GM19455 (cell line): ENCODE measurements at regions not wholly inside any gene's neighbourhood (a gene's known extent, or its start where the extent isn't known, plus 50 kb on each side); places are given as distances from the start of the nearest gene placed in this dataset.

Experiments used
- ATAC-seq: cut with Tn5 transposase; IDR thresholded peaks from one replicate; pipeline ENCODE4 v1.9.1; 2021; ENCODE audit not compliant: unreplicated experiment

- no peak for ATAC-seq
These were observed 248.2 kb upstream of the VEPH1 start for GRCh38 chr3:157751386-157751785.

DNA sequence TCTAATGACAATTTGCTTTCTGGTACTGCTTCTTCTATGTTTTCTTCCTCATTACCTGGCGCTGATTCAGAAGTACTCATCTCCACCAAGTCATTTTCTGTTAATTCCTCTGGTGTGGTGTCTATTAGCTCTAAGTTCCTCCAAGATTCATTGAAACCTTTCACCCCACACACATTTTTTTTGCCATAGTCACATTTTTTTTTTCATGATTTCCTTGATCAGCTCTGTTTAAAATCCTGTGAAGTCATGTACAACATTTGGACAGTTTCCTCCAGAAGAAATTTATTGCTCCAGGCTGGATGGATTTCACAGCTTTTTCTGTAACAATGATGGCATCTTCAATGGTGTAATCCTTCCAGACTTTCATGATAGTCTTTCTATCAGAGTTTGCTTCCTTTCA lies 243.2 kb upstream of the VEPH1 start:
- no peak for ATAC-seq

- ATAC-seq, result no peak
These were observed 238.4 kb upstream of the VEPH1 start for GRCh38 chr3:157741607-157742006.

DNA sequence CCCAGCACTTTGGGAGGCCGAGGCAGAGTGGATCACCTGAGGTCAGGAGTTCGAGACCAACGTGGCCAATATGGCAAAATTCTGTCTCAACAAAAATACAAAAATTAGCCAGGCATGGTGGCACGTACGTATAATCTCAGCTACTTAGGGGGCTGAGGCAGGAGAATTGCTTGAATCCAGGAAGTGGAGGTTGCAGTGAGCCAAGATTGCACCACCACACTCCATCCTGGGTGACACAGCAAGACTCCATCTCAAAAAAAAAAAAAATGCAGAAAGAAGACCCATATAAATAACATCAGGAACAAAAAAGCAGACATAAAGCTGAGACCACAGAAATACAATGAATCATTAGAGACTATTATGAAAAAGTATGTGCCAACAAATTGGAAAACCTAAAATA lies 235.2 kb upstream of the VEPH1 start:
- ATAC-seq, result no peak

DNA sequence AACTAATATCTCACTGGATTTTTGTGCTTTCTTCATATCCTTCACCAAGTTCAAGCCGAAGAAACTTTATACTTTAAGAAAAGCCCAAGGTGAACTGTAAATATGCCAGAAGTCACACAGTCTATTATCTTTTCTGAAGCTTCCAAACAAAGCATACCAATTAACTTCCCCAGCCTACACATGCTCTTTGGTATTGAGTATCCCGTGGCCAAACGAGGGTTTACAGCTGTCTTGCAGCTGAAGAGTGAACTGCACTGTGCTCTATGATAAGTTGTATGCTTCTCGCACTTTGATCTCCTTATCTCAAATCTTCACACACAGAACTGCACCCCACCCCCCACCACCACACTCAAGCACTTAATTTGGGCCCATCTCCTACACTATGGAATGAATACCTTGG lies 215.6 kb upstream of the VEPH1 start:
- no peak for ATAC-seq

GRCh38 chr3:157713101-157713500 lies 209.9 kb upstream of the VEPH1 start:
- ATAC-seq, result no peak

DNA sequence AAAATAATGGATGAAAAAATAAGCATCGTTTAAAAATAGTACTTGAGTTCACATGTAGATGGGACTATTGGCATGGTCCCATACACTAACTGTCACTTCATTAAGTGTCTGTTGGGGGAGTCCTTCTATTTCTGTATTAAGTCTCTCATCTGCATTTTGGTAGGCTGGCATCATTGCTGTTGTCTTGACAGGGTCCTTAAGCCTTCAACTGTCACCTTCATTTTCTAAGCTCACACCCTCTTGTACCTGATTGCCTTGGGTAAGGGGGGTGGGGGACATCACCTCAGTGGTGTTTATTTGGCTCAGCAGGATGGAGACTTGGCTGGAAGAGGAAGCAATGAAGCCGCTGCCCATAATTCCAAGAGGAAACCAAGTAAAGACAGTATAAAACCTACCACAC lies 202.0 kb upstream of the VEPH1 start:
- ATAC-seq, result no peak

DNA sequence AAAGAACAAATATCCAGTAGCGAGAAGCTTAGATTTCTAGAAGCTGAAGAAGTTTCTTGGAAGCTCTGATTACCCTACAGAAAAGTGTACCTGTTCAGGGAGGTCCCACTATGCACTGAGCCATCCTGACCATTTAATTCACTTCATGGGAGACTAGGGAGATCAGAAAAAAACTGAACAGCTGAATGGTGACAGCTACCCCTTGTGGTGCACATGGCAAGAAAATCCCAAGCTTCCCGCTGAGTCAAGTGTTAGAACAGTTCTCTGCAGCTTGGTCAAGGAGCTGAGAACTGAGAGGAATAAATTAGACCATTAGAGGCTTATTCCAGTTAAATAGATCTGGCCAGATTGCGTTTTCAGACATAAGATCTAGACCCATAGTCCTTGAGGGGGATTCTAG lies 197.2 kb upstream of the VEPH1 start:
- ATAC-seq, result no peak

GRCh38 chr3:157695586-157695985 lies 192.4 kb upstream of the VEPH1 start:
- no peak for ATAC-seq

DNA sequence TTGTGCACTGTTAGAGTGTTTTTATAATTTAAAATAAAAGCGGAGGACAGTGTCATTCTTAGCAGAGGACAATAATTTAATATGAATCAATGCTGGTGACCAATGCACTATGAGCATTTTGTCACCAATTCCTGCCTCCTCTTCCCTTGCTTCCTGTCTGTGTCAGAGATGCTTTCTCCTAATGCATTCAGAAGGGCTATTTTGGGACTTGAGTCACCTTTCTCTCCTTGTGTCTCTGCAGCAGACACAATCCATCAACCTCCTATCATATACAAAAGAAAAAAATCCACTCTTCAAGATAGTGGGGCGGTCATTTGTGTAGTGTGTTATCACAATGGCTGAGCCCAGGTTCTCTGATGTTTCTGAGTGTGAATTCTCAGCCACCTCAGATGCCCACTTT lies 191.9 kb upstream of the VEPH1 start:
- ATAC-seq, result no peak

- no peak for ATAC-seq
These were observed 190.5 kb upstream of the VEPH1 start for GRCh38 chr3:157693762-157694161.

DNA sequence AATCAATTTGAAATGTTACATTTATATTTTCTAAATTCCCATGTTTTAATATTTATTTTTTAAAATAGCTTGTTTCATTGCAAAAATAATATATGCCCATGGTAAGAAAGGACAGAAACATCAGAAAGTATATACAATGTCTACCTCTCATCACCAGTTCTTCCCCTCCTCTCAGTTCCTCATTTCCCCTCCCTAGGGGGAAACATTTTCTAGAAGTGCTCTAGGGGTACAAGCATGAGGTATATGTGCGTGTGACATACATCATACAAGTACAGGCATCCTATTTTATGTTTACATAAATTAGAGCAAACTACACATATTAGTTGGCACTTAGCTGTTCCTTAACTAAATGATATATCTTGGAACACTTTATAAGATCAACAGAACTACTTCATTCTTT lies 189.3 kb upstream of the VEPH1 start:
- no peak for ATAC-seq

GRCh38 chr3:157683668-157684067 lies 180.5 kb upstream of the VEPH1 start:
- ATAC-seq, result no peak

DNA sequence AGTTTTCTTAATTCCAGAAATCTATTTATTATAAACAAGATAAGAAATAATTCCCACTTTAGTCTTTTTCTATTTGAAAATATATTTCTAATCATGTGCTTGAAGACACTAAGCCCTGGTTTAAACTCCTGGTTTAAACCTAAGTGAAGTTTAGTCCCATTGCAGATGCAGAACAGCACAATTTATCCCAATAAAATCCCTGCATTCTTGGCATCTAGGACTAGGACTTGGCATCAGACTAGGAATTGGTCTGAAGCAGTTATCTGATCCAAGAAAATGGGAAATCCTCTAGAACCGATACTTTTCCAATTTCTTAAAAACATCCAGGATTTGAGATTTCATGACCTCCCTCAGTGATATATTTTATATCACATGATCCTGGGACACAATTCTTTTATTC lies 168.8 kb upstream of the VEPH1 start:
- ATAC-seq, result no peak

DNA sequence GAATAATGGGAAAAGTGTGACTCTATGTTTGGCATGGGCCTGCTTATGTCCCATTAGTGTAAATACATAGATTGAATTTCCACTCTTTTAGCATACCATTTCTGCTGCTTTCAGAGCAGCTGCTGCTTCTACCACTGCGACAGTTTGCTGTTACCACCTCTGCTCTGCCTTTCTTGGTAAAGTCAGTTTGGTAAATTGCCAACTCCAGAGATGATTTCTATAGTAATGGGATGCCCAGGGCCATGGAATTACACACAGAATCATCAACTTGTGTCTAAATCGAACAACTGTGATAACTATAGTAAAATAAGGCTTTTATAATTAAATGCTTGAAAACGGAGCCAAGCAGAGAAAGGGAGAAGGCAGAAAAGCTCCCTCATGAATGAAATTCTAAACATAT lies 168.4 kb upstream of the VEPH1 start:
- ATAC-seq, result no peak

- ATAC-seq, result no peak
These were observed 166.2 kb upstream of the VEPH1 start for GRCh38 chr3:157669416-157669815.

- no peak for ATAC-seq
These were observed 164.3 kb upstream of the VEPH1 start for GRCh38 chr3:157667493-157667892.

GRCh38 chr3:157662171-157662570 lies 159.0 kb upstream of the VEPH1 start:
- ATAC-seq, result no peak

DNA sequence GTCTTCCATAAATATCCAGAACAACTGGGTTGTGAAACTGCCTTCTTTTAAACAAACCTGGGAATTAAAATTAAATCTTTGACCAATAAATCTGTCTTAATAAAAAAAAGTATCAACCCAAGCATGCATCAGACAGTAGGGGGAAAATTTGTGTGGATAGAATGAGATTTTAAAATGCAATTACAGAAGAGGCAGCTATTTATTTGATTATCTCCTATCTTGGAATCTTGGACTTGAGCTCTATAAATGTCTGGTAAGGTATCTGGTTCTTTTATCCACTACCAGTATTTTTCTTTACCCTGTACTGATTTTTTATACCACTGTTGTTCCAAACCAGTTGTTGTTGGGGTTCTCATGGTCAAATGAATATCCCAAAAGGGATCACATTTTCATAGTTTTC lies 157.6 kb upstream of the VEPH1 start:
- ATAC-seq, result no peak

DNA sequence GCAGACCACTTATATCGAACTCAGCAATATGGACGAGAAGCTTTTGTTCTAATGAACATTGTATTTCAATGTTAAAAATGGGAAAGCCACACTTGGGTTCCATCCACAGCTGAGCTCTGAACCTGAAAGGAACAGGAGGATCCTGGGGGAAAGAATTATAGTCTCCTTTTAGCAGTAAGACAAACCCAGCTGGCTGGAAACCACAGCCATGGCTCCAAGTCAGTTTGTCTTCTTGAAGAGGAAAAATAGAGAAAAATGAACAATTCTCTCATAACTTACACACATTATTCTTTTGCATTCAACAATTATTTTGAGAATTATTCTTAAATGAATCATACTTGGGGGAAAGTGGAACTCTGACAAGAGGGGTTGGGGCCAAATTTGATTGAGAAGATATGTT lies 149.2 kb upstream of the VEPH1 start:
- no peak for ATAC-seq

GRCh38 chr3:157650699-157651098 lies 147.5 kb upstream of the VEPH1 start:
- no peak for ATAC-seq

DNA sequence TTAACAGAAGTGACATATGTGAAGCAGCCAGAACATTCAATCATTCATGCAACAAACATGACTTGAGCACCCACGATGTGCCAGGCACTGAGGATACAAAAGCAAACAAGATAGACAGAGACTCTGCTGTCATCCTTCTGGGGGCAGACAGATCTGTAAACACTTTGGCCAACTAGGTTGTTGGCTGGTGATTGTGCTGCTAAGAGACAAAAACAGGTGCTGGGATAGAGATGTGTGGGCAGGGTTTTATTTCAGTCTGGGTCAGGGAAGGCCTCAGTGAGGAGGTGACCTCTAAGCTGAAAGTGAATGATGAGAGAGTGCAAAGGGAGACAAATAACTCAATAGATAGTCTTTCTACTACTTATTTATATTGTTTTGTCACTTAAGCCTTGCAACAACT lies 147.0 kb upstream of the VEPH1 start:
- no peak for ATAC-seq

- no peak for ATAC-seq
These were observed 146.3 kb upstream of the VEPH1 start for GRCh38 chr3:157649511-157649910.

- ATAC-seq, result no peak
These were observed 144.6 kb upstream of the VEPH1 start for GRCh38 chr3:157647820-157648219.
